ENCODE measurements at regions not wholly inside any gene's neighbourhood (a gene's known extent, or its start where the extent isn't known, plus 50 kb on each side); places are given as distances from the start of the nearest gene placed in this dataset.

DNA sequence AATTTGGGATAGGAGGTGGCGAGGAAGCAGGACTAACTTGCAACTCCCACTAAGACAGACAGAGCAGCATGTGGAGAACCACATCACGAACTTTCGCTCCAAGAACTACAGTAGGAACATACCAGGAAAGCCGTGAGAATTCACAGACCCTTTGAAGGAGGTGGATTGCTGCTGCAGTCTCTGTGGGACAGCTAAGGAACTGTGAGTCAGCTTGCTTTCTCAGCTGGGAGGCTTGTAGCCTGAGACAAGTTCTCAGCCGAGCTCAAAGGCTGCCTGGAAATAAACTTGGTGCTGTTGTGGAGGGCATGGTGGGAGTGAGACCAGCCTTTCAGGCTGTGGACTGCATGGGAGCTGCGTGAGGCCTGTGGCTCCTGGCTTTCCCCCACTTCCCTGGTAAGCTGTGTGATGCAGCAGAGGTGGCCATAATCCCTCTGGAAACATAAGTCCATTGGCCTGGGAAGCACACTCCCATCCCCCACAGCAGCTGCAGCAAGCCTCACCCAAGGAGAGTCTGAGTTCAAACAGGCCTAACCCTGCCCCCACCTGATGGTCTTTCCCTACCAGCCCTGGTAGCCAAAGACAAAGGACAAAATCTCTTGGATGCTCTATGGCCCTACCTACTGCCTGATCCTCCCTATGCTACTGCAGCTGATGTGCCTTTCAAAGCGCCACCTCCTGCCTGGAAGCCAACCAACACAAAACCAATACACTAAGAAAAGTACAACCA is 441.1 kb upstream of the HTR2A start:
- no peak for DNase-seq (ENCODE audit: low spot score)

DNA sequence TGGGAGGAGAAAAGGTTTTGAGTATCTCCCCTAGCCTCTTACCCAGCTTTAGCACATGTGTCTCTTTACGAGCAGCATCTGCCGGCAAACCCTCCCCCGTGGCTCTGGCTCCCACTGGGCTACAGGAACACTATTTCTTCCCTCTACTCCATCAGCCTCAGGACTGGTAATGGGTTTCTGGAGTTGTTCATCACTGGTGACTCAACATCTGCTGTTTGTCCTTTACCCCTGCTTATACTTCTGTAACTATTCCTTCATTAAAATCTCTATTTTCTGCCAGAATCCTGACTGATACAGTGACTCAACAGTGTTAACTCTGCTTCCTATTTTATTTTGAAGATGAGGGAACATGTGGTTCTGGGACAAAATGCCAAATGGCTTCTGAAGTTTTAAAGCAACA is 437.3 kb upstream of the HTR2A start:
- no peak for DNase-seq (ENCODE audit: low spot score)

- DNase-seq (ENCODE audit: low spot score): no peak
Measured at GRCh38 chr13:47332149-47332548, 435.3 kb upstream of the HTR2A start.

GRCh38 chr13:47330031-47330430 is 433.2 kb upstream of the HTR2A start:
- no peak for DNase-seq (ENCODE audit: low spot score)

GRCh38 chr13:47327861-47328260 is 431.0 kb upstream of the HTR2A start:
- DNase-seq (ENCODE audit: low spot score): no peak

GRCh38 chr13:47326061-47326460 is 429.2 kb upstream of the HTR2A start:
- no peak for DNase-seq (ENCODE audit: low spot score)

DNA sequence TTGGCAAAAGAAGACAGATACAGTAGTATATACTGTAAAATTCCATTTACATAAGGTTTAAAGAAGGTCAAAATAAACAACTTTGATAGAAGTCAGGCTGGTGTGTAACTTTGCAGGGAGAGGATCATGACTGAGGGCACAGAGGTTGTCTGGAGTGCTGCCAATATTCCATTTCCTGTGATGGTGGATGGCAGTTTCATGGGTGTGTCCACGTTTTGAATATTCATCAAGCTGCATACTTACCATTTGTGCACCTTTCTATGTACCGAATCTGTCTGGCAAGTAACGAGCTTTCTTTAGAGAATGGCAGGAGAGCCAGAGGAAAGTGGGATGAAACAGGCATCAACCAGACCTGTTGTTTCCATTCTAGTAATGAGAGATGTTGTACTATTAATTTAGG is 420.5 kb upstream of the HTR2A start:
- DNase-seq (ENCODE audit: low spot score): peak; percentile 8

- no peak for DNase-seq (ENCODE audit: low spot score)
Measured at GRCh38 chr13:47310401-47310800, 413.5 kb upstream of the HTR2A start.

DNA sequence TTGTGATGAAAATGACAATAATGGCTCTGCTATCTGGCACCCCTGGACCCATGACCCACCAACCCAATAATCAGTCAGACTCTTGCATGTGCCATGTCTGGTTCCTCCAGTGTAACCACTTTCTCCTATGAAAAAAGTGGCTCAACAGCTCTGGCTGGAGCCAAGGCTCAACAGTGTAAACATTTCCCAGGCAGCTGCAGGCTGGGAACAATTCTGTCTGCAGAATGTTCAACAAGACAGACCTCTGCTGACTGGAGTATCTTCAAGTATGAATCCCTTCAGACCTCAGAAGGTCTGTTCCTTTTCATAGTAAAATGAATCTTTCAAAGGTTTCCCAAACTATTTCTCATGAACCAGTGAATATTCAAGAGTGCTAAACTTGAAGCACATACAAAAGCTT is 410.1 kb upstream of the HTR2A start:
- no peak for DNase-seq (ENCODE audit: low spot score)

DNA sequence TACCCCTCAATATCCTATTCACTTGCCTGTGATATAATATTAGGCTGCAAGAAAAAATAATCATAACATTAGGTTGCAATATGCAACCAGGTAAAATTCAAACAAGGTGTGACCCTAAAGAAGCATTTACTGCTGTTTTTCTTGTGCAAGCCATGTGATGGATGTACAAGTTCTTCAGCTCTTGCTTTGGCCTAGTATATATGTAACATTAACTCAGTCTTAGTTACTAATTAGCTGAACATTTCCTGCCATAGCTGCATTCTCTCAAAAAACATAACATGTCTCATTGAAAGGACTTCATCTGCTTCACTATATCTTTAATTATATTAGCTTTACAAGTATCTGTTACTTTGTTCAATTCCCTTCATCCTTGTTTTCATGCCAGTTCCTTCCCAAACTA is 406.8 kb upstream of the HTR2A start:
- no peak for DNase-seq (ENCODE audit: low spot score)

- DNase-seq (ENCODE audit: low spot score): no peak
Measured at GRCh38 chr13:47299304-47299703, 402.5 kb upstream of the HTR2A start.

DNA sequence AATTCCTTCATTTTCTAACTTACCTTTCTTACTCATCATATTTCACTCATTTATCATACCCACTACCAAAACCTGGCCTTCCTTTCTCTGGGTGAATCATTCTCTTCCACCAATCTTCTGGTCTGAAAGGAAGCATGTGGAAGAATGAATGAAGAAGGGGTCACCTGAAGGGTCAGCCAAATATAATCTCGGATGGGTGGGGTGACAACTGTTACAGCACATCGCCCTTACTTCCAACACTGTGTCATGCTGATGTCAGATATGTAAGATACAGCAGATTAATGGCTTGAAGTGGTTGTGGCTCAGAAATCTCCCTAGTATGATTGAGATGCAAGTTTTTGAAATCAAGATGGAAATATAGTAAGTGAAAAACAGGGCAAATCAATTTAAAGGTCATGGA is 401.7 kb upstream of the HTR2A start:
- DNase-seq (ENCODE audit: low spot score): no peak

DNA sequence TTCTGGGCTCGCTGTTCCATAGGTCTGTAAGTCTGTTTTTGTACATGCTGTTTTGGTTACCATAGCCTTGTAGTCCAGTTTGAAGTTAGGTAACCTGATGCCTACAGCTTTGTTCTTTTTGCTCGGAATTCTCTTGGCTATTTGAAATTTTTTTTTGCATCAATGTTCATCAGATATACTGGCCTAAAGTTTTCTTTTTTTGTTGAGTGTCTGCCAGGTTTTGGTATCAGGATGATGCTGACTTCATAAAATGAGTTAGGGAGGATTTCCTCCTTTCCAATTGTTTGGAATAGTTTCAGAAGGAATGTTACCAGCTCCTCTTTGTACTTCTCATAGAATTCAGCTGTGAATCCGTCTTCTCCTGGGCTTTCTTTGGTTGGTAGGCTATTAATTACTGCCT is 397.8 kb upstream of the HTR2A start:
- DNase-seq (ENCODE audit: low spot score): no peak

GRCh38 chr13:47291107-47291656 is 394.3 kb upstream of the HTR2A start:
- peak; percentile 6 for DNase-seq (ENCODE audit: low spot score)

GRCh38 chr13:47289567-47289966 is 392.7 kb upstream of the HTR2A start:
- DNase-seq (ENCODE audit: low spot score): peak; percentile 7

DNA sequence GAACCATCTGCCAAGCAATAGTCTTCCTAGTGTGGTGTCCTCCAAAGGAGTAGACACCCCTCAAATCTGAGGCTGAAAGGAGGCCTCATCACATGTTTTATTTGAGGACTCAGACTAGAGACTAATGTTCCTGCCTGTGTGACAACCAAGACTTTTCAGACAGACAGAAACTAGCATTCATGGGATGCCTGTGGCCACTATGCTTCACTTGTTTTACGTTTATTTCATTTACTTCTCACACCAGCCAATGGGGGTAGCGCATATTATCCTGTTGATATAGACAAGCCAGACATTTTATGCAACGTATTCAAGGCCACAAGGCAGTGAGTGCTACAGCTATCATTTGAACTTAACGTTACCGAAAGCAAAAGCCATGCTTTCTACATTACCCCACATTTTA is 391.7 kb upstream of the HTR2A start:
- no peak for DNase-seq (ENCODE audit: low spot score)

GRCh38 chr13:47287291-47287751 is 390.5 kb upstream of the HTR2A start:
- DNase-seq (ENCODE audit: low spot score): no peak

GRCh38 chr13:47281991-47282390 is 385.1 kb upstream of the HTR2A start:
- DNase-seq (ENCODE audit: low spot score): no peak

GRCh38 chr13:47279920-47280319 is 383.1 kb upstream of the HTR2A start:
- no peak for DNase-seq (ENCODE audit: low spot score)

- DNase-seq (ENCODE audit: low spot score): no peak
Measured at GRCh38 chr13:47277774-47278173, 380.9 kb upstream of the HTR2A start.

DNA sequence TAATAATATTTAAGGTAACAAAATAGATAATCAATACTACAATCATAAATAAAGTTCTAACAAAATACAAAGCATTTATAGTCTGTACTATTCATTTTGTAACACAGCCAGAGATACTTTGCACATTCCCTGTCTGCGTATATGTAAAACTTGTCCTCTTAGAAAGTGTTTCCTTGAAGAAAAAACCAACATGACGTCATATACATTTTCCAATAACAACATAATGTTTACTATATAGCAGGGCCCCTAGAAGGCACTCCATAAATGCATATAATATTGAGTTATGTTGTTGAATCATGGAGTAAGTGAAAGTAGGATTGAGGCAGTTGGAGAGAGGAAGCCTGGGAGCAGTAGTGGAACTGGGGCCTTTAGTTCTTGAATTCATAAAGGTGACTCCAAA is 371.4 kb upstream of the HTR2A start:
- DNase-seq (ENCODE audit: low spot score): no peak

GRCh38 chr13:47258384-47258783 is 361.5 kb upstream of the HTR2A start:
- DNase-seq (ENCODE audit: low spot score): no peak

DNA sequence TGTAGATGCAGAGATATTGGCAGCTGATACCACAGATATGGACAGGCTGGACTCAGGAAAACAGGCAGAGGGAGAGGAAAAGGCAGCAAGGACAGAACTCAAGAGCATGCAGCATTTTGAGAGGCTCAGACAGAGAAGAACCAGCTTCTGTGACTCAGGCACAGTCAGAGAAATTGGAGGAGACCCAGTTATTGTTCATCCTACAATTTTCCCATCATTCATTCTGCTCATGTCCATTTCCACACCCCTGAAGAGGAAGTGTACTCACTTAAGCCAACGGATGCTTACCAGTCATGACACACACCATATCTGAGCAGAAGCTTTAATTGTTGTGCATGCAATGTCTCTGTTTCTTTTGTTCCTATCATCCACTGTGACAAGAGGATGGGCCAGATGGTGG is 359.8 kb upstream of the HTR2A start:
- DNase-seq (ENCODE audit: low spot score): no peak

DNA sequence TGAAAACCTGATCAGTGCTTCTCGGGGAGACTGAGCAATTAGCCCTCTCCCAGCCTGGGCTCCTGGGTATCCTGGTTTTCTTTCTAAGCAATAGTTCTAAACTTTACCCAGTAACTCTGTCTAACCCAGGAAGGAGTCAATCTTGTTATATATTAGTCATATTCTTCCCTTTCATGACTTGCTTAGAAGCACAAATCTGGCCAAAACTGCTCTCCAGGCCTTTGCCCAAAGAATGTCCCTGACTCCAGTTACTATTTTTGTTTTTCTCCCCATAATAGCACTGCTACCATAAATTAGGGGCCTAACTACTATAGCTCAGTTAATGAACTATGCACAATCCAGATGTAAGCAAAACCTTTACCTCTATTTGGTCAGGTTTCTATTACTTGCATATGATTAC is 355.8 kb upstream of the HTR2A start:
- no peak for DNase-seq (ENCODE audit: low spot score)
